NCI-H1417 treated with DMSO at 0.1 percent for 48 hours (cell line): ENCODE measurements at regions not wholly inside any gene's neighbourhood (a gene's known extent, or its start where the extent isn't known, plus 50 kb on each side); places are given as distances from the start of the nearest gene placed in this dataset.

ENCODE experiments used
- DNase-seq: peaks from one replicate; lab custom pipeline; 2025; lab: John Stamatoyannopoulos, UW

- DNase-seq, result no peak
These were observed 396.5 kb downstream of the OCA2 start for GRCh38 chr15:27702581-27702980.

GRCh38 chr15:27701956-27702355, 397.2 kb downstream of the OCA2 start:
- DNase-seq, result no peak

GRCh38 chr15:27701014-27701413, 398.1 kb downstream of the OCA2 start:
- DNase-seq, result no peak

GRCh38 chr15:27699699-27700098, 399.4 kb downstream of the OCA2 start:
- no peak for DNase-seq

GRCh38 chr15:27696530-27696929, 402.6 kb downstream of the OCA2 start:
- no peak for DNase-seq

GRCh38 chr15:27695726-27696125, 403.4 kb downstream of the OCA2 start:
- no peak for DNase-seq

- DNase-seq, result no peak
These were observed 404.5 kb downstream of the OCA2 start for GRCh38 chr15:27694506-27695087.

- no peak for DNase-seq
These were observed 405.8 kb downstream of the OCA2 start for GRCh38 chr15:27693280-27693679.

- no peak for DNase-seq
These were observed 406.7 kb downstream of the OCA2 start for GRCh38 chr15:27692438-27692837.

- no peak for DNase-seq
These were observed 408.8 kb downstream of the OCA2 start for GRCh38 chr15:27690290-27690689.

- no peak for DNase-seq
These were observed 412.1 kb downstream of the OCA2 start for GRCh38 chr15:27686971-27687370.

- DNase-seq, result no peak
These were observed 412.7 kb downstream of the OCA2 start for GRCh38 chr15:27686369-27686768.

GRCh38 chr15:27685644-27686043, 413.5 kb downstream of the OCA2 start:
- DNase-seq, result no peak

GRCh38 chr15:27683121-27683520, 416.0 kb downstream of the OCA2 start:
- no peak for DNase-seq

GRCh38 chr15:27681038-27681437, 418.1 kb downstream of the OCA2 start:
- no peak for DNase-seq

- DNase-seq, result peak; percentile 89
These were observed 419.2 kb downstream of the OCA2 start for GRCh38 chr15:27679731-27680471.

GRCh38 chr15:27679203-27679602, 419.9 kb downstream of the OCA2 start:
- DNase-seq, result no peak

- no peak for DNase-seq
These were observed 421.2 kb downstream of the OCA2 start for GRCh38 chr15:27677951-27678350.

GRCh38 chr15:27676647-27677046, 422.5 kb downstream of the OCA2 start:
- no peak for DNase-seq

- no peak for DNase-seq
These were observed 423.5 kb downstream of the OCA2 start for GRCh38 chr15:27675571-27675970.

GRCh38 chr15:27674826-27675225, 424.3 kb downstream of the OCA2 start:
- DNase-seq, result no peak

GRCh38 chr15:27673766-27674445, 425.2 kb downstream of the OCA2 start:
- no peak for DNase-seq

- no peak for DNase-seq
These were observed 426.6 kb downstream of the OCA2 start for GRCh38 chr15:27672537-27672936.
